T-helper 2 cell treated with Interferon-gamma antibody and Interleukin-4, amounts not matched to agents 5 μg/mL and 100 μg/mL, for 36 hours (primary cell): ENCODE measurements at regions not wholly inside any gene's neighbourhood (a gene's known extent, or its start where the extent isn't known, plus 50 kb on each side); places are given as distances from the start of the nearest gene placed in this dataset.
"Not testable (repeated sequence)": the region's sequence is repeated elsewhere in the genome, so short reads cannot be mapped to it uniquely, and the experiment has no call there.

Experiments used
- DNase-seq: peaks from one replicate; pipeline ENCODE4 v3.0.0; 2021; ENCODE audit warnings: low spot score
- H3K27ac Mint-ChIP-seq: one replicate; pipeline ENCODE4 v1.8.0; 2021; ENCODE audit warnings: mild to moderate bottlenecking, mixed read lengths
- H3K27me3 Mint-ChIP-seq: one replicate; pipeline ENCODE4 v1.8.0; 2021; ENCODE audit warnings: low read depth, mixed read lengths
- H3K36me3 Mint-ChIP-seq: one replicate; pipeline ENCODE4 v1.8.0; 2021; ENCODE audit warnings: low read depth, mixed read lengths
- H3K4me1 Mint-ChIP-seq: one replicate; pipeline ENCODE4 v1.8.0; 2021; ENCODE audit warnings: low read depth, mixed read lengths
- H3K4me3 Mint-ChIP-seq: one replicate; pipeline ENCODE4 v1.8.0; 2022; ENCODE audit warnings: mild to moderate bottlenecking, moderate library complexity, mixed read lengths
- H3K9me3 Mint-ChIP-seq: one replicate; pipeline ENCODE4 v1.8.0; 2021; ENCODE audit warnings: mixed read lengths

GRCh38 chr10:57885618-57885968, 382.1 kb downstream of the IPMK start:
- H3K27ac Mint-ChIP-seq, H3K9me3 Mint-ChIP-seq, DNase-seq, H3K27me3 Mint-ChIP-seq, H3K36me3 Mint-ChIP-seq, H3K4me1 Mint-ChIP-seq, H3K4me3 Mint-ChIP-seq: not testable (repeated sequence)

GRCh38 chr10:57884965-57885617, 382.6 kb downstream of the IPMK start:
- Mint-ChIP-seq H3K4me1 (no peaks in the 10 kb centered on the region), H3K9me3 (no peaks in the 10 kb centered on the region), H3K4me3 (no peak overlapping the region), H3K27ac (no peak overlapping the region), H3K36me3 (no peaks in the 10 kb centered on the region), H3K27me3 (no peaks in the 10 kb centered on the region)
- no peak for DNase-seq

GRCh38 chr10:57884407-57884806, 383.3 kb downstream of the IPMK start:
- no peak for DNase-seq
- no peaks in the 10 kb centered on the region for H3K27me3 Mint-ChIP-seq
- H3K27ac Mint-ChIP-seq, result no peak overlapping the region
- H3K4me3 Mint-ChIP-seq, result no peak overlapping the region
- no peaks in the 10 kb centered on the region for H3K4me1 Mint-ChIP-seq
- no peaks in the 10 kb centered on the region for H3K36me3 Mint-ChIP-seq
- no peaks in the 10 kb centered on the region for H3K9me3 Mint-ChIP-seq

GRCh38 chr10:57880446-57881227, 387.1 kb downstream of the IPMK start:
- Mint-ChIP-seq H3K9me3 (no peaks in the 10 kb centered on the region), H3K27ac (no peak overlapping the region), H3K4me1 (no peaks in the 10 kb centered on the region)

GRCh38 chr10:57874810-57875209, 392.9 kb downstream of the IPMK start:
- H3K9me3 Mint-ChIP-seq, result peaks cover 1% of the 10 kb centered on the region
- H3K27me3 Mint-ChIP-seq, result no peaks in the 10 kb centered on the region
- no peak for DNase-seq
- H3K36me3 Mint-ChIP-seq, result no peaks in the 10 kb centered on the region
- H3K4me3 Mint-ChIP-seq, result no peak overlapping the region
- no peaks in the 10 kb centered on the region for H3K4me1 Mint-ChIP-seq
- H3K27ac Mint-ChIP-seq, result no peak overlapping the region

More at GRCh38 chr10:57880446-57881227, 387.1 kb downstream of the IPMK start:
- Mint-ChIP-seq H3K27me3 (no peaks in the 10 kb centered on the region), H3K4me3 (no peak overlapping the region), H3K36me3 (no peaks in the 10 kb centered on the region)
- DNase-seq, result no peak

- peaks cover 3% of the 10 kb centered on the region for H3K9me3 Mint-ChIP-seq
- no peaks in the 10 kb centered on the region for H3K27me3 Mint-ChIP-seq
- no peaks in the 10 kb centered on the region for H3K4me1 Mint-ChIP-seq
- no peak for DNase-seq
- H3K4me3 Mint-ChIP-seq, result no peak overlapping the region
- no peaks in the 10 kb centered on the region for H3K36me3 Mint-ChIP-seq
- no peak overlapping the region for H3K27ac Mint-ChIP-seq
Observed at GRCh38 chr10:57867241-57867640, 400.5 kb downstream of the IPMK start.

- Mint-ChIP-seq H3K36me3 (no peaks in the 10 kb centered on the region), H3K4me3 (no peak overlapping the region), H3K27me3 (no peaks in the 10 kb centered on the region), H3K4me1 (no peaks in the 10 kb centered on the region), H3K9me3 (peaks cover 3% of the 10 kb centered on the region), H3K27ac (no peak overlapping the region)
- no peak for DNase-seq
Observed at GRCh38 chr10:57864765-57865680, 402.7 kb downstream of the IPMK start.

- no peak for DNase-seq
- Mint-ChIP-seq H3K4me3 (no peak overlapping the region), H3K9me3 (no peaks in the 10 kb centered on the region), H3K27me3 (no peaks in the 10 kb centered on the region), H3K27ac (no peak overlapping the region), H3K36me3 (no peaks in the 10 kb centered on the region), H3K4me1 (no peaks in the 10 kb centered on the region)
Observed at GRCh38 chr10:57849691-57850357, 417.9 kb downstream of the IPMK start.

GRCh38 chr10:57846307-57847065, 421.2 kb downstream of the IPMK start:
- DNase-seq, result no peak
- H3K4me3 Mint-ChIP-seq, result no peak overlapping the region
- no peaks in the 10 kb centered on the region for H3K9me3 Mint-ChIP-seq
- H3K27ac Mint-ChIP-seq, result no peak overlapping the region
- H3K27me3 Mint-ChIP-seq, result no peaks in the 10 kb centered on the region
- H3K4me1 Mint-ChIP-seq, result no peaks in the 10 kb centered on the region
- H3K36me3 Mint-ChIP-seq, result no peaks in the 10 kb centered on the region

- Mint-ChIP-seq H3K4me3 (no peak overlapping the region), H3K36me3 (no peaks in the 10 kb centered on the region), H3K4me1 (no peaks in the 10 kb centered on the region), H3K27ac (no peak overlapping the region), H3K9me3 (peaks cover 12% of the 10 kb centered on the region), H3K27me3 (no peaks in the 10 kb centered on the region)
- DNase-seq, result no peak
Observed at GRCh38 chr10:57844387-57844998, 423.2 kb downstream of the IPMK start.

GRCh38 chr10:57830877-57831560, 436.7 kb downstream of the IPMK start:
- no peaks in the 10 kb centered on the region for H3K36me3 Mint-ChIP-seq
- no peaks in the 10 kb centered on the region for H3K27me3 Mint-ChIP-seq
- no peak overlapping the region for H3K27ac Mint-ChIP-seq
- H3K4me1 Mint-ChIP-seq, result no peaks in the 10 kb centered on the region
- H3K9me3 Mint-ChIP-seq, result no peaks in the 10 kb centered on the region
- no peak for DNase-seq
- no peak overlapping the region for H3K4me3 Mint-ChIP-seq

GRCh38 chr10:57825015-57825414, 442.7 kb downstream of the IPMK start:
- Mint-ChIP-seq H3K27ac (no peak overlapping the region), H3K4me3 (no peak overlapping the region), H3K27me3 (no peaks in the 10 kb centered on the region), H3K36me3 (no peaks in the 10 kb centered on the region), H3K9me3 (no peaks in the 10 kb centered on the region), H3K4me1 (no peaks in the 10 kb centered on the region)
- DNase-seq, result no peak
